HEK293 (cell line): ENCODE measurements at regions not wholly inside any gene's neighbourhood (a gene's known extent, or its start where the extent isn't known, plus 50 kb on each side); places are given as distances from the start of the nearest gene placed in this dataset.

Experiments
- CTCF ChIA-PET: fragments of 350-600 bp; formaldehyde crosslinking; extraction: SDS; loops from one replicate; lab custom pipeline; 2021; ENCODE audit warnings: antibody characterized with exemption; lab: Yijun Ruan, JAX
- POLR2A ChIA-PET: fragments of 300-600 bp; formaldehyde crosslinking; extraction: SDS; loops from one replicate; lab custom pipeline; 2020; ENCODE audit warnings: antibody characterized with exemption, inconsistent platforms; lab: Yijun Ruan, JAX
- H3K27ac ChIP-seq: fragments of 200-500 bp; sonication (Bioruptor generic); 2 replicates; pipeline ENCODE4 v1.5.1; 2014; ENCODE audit warnings: low read depth, low read length, control low read depth, inconsistent platforms; ENCODE audit errors: extremely low read depth
- H3K36me3 ChIP-seq, 2 experiments: fragments of 200-500 bp in 1 of 2; sonication (Bioruptor generic) in 1 of 2; 1 replicate in 1 of 2; 2 replicates in 1 of 2; pipeline ENCODE4 v1.5.1; 2014 to 2017; ENCODE audit warnings: inconsistent platforms in 2 of 2, low read length in 2 of 2; ENCODE audit not compliant: control insufficient read depth in 2 of 2, insufficient read depth in 1 of 2
- H3K4me1 ChIP-seq: fragments of 200-500 bp; sonication (Bioruptor generic); 2 replicates; pipeline ENCODE4 v1.5.1; 2014; ENCODE audit warnings: mild to moderate bottlenecking, low read length, inconsistent platforms; ENCODE audit not compliant: control insufficient read depth, insufficient read depth
- H3K4me3 ChIP-seq: 2 replicates; pipeline ENCODE4 v1.5.1; 2011; ENCODE audit warnings: low read depth, mild to moderate bottlenecking, control low read depth, low read length, moderate library complexity
- H3K9me3 ChIP-seq: fragments of 200-500 bp; sonication (Bioruptor generic); 2 replicates; pipeline ENCODE4 v1.5.1; 2014; ENCODE audit warnings: low read depth, low read length, inconsistent platforms; ENCODE audit not compliant: control insufficient read depth, insufficient read depth
- HIC1 ChIP-seq: fragments of 450-650 bp; formaldehyde crosslinking; IDR thresholded peaks from 2 replicates; pipeline ENCODE4 v1.5.1; 2016; ENCODE audit warnings: missing biosample characterization, missing genetic modification characterization
- HOXD13 ChIP-seq: sonication (generic); formaldehyde crosslinking; IDR thresholded peaks from 2 replicates; pipeline ENCODE4 v1.8.0; 2022; ENCODE audit warnings: missing genetic modification reagents, borderline replicate concordance
- KLF10 ChIP-seq: fragments of 450-650 bp; IDR thresholded peaks from 2 replicates; pipeline ENCODE4 v1.5.1; 2018; ENCODE audit warnings: missing biosample characterization, mild to moderate bottlenecking, missing genetic modification characterization
- SALL2 ChIP-seq: fragments of 450-650 bp; formaldehyde crosslinking; IDR thresholded peaks from 2 replicates; pipeline ENCODE4 v1.5.0; 2017; ENCODE audit warnings: missing biosample characterization, mild to moderate bottlenecking, missing genetic modification characterization, borderline replicate concordance
- ZNF132 ChIP-seq: fragments of 450-650 bp; formaldehyde crosslinking; IDR thresholded peaks from 2 replicates; pipeline ENCODE4 v1.5.1; 2017; ENCODE audit warnings: missing biosample characterization, missing genetic modification characterization, borderline replicate concordance
- ZNF274 ChIP-seq, 2 experiments: fragments of 200-500 bp in 1 of 2; fragments of 450-650 bp in 1 of 2; sonication (Bioruptor generic) in 1 of 2; formaldehyde crosslinking in 1 of 2; IDR thresholded peaks; 2 replicates each; pipeline versions ENCODE4 v1.5.1 to v1.6.1; 2014 to 2016; ENCODE audit warnings: borderline replicate concordance in 1 of 2, inconsistent platforms in 1 of 2, low read length in 1 of 2, missing biosample characterization in 1 of 2, missing genetic modification characterization in 1 of 2
- ZNF341 ChIP-seq: fragments of 450-650 bp; formaldehyde crosslinking; IDR thresholded peaks from 2 replicates; pipeline ENCODE4; 2016; ENCODE audit warnings: low read depth, missing biosample characterization, missing genetic modification characterization
- ZNF37A ChIP-seq: fragments of 450-650 bp; IDR thresholded peaks from 2 replicates; pipeline ENCODE4 v1.5.1; 2018; ENCODE audit warnings: missing biosample characterization, missing genetic modification characterization
- ZNF473 ChIP-seq: fragments of 450-650 bp; formaldehyde crosslinking; IDR thresholded peaks from 2 replicates; pipeline ENCODE4 v1.5.1; 2017; ENCODE audit warnings: missing biosample characterization, missing genetic modification characterization
- ZNF488 ChIP-seq: fragments of 450-650 bp; formaldehyde crosslinking; IDR thresholded peaks from 2 replicates; pipeline ENCODE4 v1.5.1; 2016; ENCODE audit warnings: missing biosample characterization, missing genetic modification characterization
- ZNF518A ChIP-seq: fragments of 450-650 bp; formaldehyde crosslinking; conservative IDR thresholded peaks from 2 replicates; pipeline ENCODE4 v1.5.1; 2016; ENCODE audit warnings: low read depth, missing biosample characterization, missing genetic modification characterization
- ZNF544 ChIP-seq: fragments of 450-650 bp; formaldehyde crosslinking; IDR thresholded peaks from 2 replicates; pipeline ENCODE4 v1.5.0; 2017; ENCODE audit warnings: missing biosample characterization, missing genetic modification characterization
- ZNF626 ChIP-seq: fragments of 450-650 bp; sonication (Bioruptor Pico); formaldehyde crosslinking; IDR thresholded peaks from 2 replicates; pipeline ENCODE4 v1.5.1; 2018; ENCODE audit warnings: missing biosample characterization, missing genetic modification characterization, inconsistent platforms
- ZNF747 ChIP-seq: fragments of 450-650 bp; formaldehyde crosslinking; IDR thresholded peaks from 2 replicates; pipeline ENCODE4 v1.5.1; 2016; ENCODE audit warnings: missing biosample characterization, missing genetic modification characterization
- TF ChIP-seq, protein P1 (sequence below): sonication (generic); formaldehyde crosslinking; IDR thresholded peaks from 2 replicates; pipeline ENCODE4 v1.8.1; 2022; ENCODE audit warnings: mild to moderate bottlenecking, moderate library complexity, missing genetic modification reagents
- TF ChIP-seq, protein P2 (sequence below): fragments of 450-650 bp; formaldehyde crosslinking; IDR thresholded peaks from 2 replicates; pipeline ENCODE4 v1.5.1; 2016; ENCODE audit warnings: missing biosample characterization, missing genetic modification characterization

DNA sequence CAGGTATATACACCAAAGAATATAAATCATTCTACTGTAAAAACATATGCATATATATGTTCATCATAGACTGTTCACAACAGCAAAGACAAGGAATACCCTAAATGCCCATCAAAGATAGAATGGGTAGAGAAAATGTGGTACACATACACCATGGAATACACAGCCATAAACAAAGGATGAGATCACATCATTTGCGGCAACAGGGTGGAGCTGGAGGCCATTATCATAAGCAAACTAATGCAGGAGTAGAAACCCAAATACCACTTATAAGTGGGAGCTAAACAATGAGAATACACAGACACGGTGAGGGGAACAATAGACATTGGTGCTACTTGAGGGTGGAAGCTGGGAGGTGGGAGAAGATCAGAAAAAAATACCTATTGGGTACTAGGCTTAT is 117.6 kb downstream of the COX7C start (continued):
- no peak for TF ChIP-seq ZNF488 (tag by site-specific recombination)
- TF ChIP-seq, protein P1, sequence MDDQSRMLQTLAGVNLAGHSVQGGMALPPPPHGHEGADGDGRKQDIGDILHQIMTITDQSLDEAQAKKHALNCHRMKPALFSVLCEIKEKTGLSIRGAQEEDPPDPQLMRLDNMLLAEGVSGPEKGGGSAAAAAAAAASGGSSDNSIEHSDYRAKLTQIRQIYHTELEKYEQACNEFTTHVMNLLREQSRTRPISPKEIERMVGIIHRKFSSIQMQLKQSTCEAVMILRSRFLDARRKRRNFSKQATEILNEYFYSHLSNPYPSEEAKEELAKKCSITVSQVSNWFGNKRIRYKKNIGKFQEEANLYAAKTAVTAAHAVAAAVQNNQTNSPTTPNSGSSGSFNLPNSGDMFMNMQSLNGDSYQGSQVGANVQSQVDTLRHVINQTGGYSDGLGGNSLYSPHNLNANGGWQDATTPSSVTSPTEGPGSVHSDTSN: no peak
- TF ChIP-seq, protein P2, sequence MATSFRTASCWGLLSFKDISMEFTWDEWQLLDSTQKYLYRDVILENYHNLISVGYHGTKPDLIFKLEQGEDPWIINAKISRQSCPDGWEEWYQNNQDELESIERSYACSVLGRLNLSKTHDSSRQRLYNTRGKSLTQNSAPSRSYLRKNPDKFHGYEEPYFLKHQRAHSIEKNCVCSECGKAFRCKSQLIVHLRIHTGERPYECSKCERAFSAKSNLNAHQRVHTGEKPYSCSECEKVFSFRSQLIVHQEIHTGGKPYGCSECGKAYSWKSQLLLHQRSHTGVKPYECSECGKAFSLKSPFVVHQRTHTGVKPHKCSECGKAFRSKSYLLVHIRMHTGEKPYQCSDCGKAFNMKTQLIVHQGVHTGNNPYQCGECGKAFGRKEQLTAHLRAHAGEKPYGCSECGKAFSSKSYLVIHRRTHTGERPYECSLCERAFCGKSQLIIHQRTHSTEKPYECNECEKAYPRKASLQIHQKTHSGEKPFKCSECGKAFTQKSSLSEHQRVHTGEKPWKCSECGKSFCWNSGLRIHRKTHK: no peak

GRCh38 chr5:86737579-86737978 is 119.8 kb downstream of the COX7C start:
- H3K27ac ChIP-seq: no peak overlapping the region
- CTCF ChIA-PET: no interaction called here
- H3K4me1 ChIP-seq: no peaks in the 10 kb centered on the region
- H3K9me3 ChIP-seq: no peaks in the 10 kb centered on the region
- H3K36me3 ChIP-seq: no peaks in the 10 kb centered on the region
- no peak overlapping the region for H3K4me3 ChIP-seq
- POLR2A ChIA-PET: no interaction called here
- TF ChIP-seq HOXD13 (CRISPR knock-in tag) (no peak), ZNF747 (no peak), ZNF518A (no peak), ZNF274 (IDR thresholded peaks at IDR 0.05; ENCODE audit: low read length) (no peak), ZNF274 (tag by site-specific recombination; IDR thresholded peaks at IDR 0.05; ENCODE audit: borderline replicate concordance) (no peak), SALL2 (tag by site-specific recombination) (no peak), ZNF473 (tag by site-specific recombination) (no peak), HIC1 (tag by site-specific recombination) (no peak), ZNF341 (tag by site-specific recombination) (no peak)

DNA sequence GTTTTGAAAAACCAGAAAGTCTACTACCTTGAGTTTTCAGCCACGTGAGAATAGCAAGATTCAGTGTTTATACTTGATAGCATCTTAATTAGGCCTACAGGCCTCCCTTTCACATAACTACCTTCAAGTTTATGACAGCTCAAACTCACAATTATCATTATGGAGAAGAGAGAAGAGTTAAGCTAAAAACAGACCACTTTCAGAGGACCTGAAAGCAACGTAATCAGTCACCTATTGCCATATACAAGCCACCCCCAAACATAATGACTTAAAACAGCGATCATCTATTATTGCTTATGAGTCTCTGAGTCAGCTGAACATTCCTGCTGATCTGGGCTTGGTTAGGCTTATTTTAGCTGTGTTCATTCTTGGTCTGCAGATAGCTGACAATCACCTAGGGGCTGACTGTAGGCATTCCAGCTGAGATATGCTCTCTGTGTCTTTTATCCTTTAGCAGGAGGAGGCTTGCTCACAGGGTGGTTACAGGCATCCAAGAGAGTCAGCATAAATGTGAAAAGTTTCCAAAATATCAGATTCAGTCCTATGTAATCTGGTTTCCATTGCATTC is 130.9 kb downstream of the COX7C start:
- CTCF ChIA-PET: interaction anchor here (0.8 kb wide), 1 partner anchor 64 kb away, joined by 3 read pairs; no protein-coding TSS in a partner anchor
- TF ChIP-seq ZNF132 (tag by site-specific recombination): no peak
- no peak for TF ChIP-seq ZNF626 (tag by site-specific recombination)
- TF ChIP-seq KLF10 (tag by site-specific recombination): no peak
- TF ChIP-seq ZNF37A (tag by site-specific recombination): no peak
- no peak for TF ChIP-seq ZNF544
- TF ChIP-seq, all 188 proteins: peak for 0
- POLR2A ChIA-PET: no interaction called here

More for the DNA sequence above, 130.9 kb downstream of the COX7C start:
- H3K4me1 ChIP-seq: no peaks in the 10 kb centered on the region
- no peak overlapping the region for H3K4me3 ChIP-seq
- no peaks in the 10 kb centered on the region for H3K9me3 ChIP-seq
- no peak overlapping the region for H3K27ac ChIP-seq
- H3K36me3 ChIP-seq: no peaks in the 10 kb centered on the region
